HG03139 (cell line): ENCODE measurements at regions not wholly inside any gene's neighbourhood (a gene's known extent, or its start where the extent isn't known, plus 50 kb on each side); places are given as distances from the start of the nearest gene placed in this dataset.
"Not testable (repeated sequence)": the region's sequence is repeated elsewhere in the genome, so short reads cannot be mapped to it uniquely, and the experiment has no call there.

Experiments used
- ATAC-seq: cut with Tn5 transposase; IDR thresholded peaks from one replicate; pipeline ENCODE4 v1.9.1; 2021; ENCODE audit not compliant: unreplicated experiment

DNA sequence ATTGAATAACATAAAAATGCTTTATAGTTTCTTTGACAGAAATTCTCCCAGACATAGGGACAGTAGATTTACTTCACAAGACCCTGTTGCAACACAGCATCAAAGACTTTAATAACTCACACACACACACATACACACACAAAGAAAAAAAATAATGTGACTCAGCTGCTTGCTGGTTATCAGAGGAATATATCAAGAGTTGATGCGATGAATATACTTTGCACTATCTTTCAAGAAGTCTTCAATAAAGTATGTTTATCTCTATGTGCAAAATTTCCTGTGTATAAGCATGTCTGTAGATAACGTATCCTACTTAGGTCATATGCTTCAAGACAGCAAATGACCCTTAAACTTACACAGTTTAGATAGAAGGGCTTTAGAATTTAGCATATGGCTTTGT, 243.1 kb downstream of the ARL4A start:
- ATAC-seq, result no peak

DNA sequence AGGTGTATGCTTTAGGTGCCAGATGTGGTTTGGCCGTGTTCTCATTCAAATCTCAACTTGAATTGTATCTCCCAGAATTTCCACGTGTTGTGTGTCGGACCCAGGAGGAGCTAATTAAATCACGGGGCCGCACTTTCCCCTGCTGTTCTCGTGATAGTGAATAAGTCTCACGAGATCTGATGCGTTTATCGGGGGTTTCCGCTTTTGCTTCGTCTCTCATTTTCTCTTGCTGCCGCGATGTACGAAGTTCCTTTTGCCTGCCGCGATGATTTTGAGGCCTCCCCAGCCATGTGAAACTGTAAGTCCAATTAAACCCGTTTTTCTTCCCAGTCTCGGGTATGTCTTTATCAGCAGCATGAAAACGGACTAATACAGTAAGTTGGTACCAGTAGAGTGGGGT, 244.0 kb downstream of the ARL4A start:
- not testable (repeated sequence) for ATAC-seq

GRCh38 chr7:12939694-12940093, 252.3 kb downstream of the ARL4A start:
- ATAC-seq, result no peak

- ATAC-seq, result no peak
Observed at GRCh38 chr7:12941512-12941911, 254.1 kb downstream of the ARL4A start.

GRCh38 chr7:12942609-12943008, 255.2 kb downstream of the ARL4A start:
- no peak for ATAC-seq

GRCh38 chr7:12943781-12944180, 256.3 kb downstream of the ARL4A start:
- ATAC-seq, result no peak

- no peak for ATAC-seq
Observed at GRCh38 chr7:12945901-12946300, 258.5 kb downstream of the ARL4A start.

DNA sequence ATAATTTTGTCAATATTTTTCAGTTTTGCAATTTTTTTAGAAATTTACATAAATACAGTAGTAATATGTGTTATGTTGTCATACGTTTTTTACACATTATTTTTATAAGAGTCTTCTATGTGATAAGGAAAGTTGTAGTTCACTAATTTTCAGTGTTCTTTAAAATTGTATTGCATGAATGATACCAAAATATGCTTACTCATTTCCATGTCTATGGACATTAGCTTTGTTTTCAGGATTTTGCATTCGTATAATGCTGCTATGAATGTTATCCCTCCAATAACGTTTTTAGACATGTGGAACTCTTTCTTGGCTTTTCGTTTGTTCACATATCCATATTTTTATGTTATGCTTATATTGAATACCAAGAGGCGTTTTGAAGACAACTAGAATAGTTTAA, 260.0 kb downstream of the ARL4A start:
- ATAC-seq, result no peak

- no peak for ATAC-seq
Observed at GRCh38 chr7:12949060-12949931, 261.9 kb downstream of the ARL4A start.

DNA sequence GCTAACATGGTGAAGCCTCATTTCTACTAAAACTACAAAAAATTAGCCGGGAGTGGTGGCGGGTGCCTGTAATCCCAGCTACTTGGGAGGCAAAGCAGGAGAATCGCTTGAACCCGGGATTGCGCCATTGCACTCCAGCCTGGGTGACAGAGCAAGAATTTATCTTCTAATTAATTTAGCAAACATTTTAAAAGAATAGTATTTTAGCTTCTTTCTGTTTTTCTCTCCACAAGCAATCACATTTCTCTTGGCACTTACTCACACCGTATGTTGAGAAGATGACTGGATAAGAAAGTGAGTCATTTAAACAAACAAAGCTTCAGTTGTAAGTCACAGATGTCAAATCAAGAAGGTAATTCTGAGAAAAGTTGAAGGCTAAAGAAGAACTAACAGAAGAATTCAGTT, 264.0 kb downstream of the ARL4A start:
- no peak for ATAC-seq

DNA sequence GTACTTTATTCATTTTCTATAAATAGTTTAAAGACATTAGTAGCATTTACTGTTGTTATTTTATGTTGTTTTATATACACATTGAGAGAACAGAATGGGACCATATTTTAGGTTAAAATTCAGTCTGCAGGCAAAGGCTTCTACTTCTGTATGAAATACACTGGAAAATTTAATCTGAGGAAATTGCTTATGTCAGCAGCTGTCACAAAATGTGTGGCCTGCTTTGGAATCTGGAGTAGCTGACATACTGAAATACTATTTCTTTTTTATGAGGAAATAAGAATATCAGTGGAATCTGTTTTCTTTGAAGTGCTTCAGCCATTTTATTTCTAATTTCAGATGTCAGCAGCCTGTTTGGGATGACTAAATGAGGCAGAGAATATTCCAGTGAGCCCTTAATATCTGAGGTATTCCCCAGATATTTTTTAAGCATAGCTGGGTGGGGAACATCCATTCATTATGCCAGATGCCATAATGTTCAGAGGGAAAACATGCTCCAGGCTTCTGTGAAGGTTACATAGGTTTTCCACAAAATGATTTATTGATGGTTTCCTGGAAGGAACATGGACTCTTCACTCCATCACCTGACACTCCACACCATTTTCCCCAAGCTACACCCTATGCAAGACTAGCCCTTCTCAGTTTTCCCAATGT, 267.1 kb downstream of the ARL4A start:
- no peak for ATAC-seq

DNA sequence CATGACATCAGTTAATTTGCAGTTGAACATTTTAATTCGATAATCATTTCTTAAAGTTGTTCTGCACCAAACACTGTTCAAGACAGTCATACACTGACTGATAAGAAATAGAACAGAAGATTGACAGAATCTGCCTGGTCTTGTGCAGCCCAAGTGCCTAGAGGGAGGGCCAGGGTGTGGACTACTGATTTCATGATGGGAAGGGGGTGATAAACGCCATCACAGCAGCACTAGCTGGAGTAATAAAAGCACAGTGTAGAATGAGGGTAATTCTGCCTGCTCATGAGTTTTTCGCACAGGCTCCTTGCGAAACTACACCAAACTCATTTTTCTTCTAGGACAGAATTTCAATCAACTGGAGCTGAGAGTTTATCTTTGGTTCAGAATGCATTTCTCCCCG, 270.1 kb downstream of the ARL4A start:
- no peak for ATAC-seq

- ATAC-seq, result no peak
Observed at GRCh38 chr7:12961910-12962480, 274.6 kb downstream of the ARL4A start.

- ATAC-seq, result no peak
Observed at GRCh38 chr7:12963435-12963834, 276.0 kb downstream of the ARL4A start.

DNA sequence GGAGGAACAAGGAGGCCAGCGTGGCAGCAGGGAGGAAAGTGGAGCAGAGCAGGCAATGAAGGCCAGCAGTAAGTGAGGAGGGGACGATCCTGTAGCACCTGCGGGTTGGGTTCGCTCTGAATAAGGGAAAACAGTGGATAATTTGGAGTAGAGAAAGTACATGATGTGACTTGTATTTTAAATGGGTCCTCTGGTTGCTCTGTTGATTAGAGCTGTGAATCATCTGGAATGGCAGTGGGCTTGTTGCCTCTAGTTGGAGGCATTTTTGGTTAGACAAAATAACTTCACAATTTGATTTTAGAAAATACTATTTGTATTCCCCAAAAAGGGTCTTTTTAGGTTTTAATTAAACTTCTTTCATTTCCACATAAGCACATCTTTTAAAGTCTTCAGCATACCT, 277.4 kb downstream of the ARL4A start:
- no peak for ATAC-seq

DNA sequence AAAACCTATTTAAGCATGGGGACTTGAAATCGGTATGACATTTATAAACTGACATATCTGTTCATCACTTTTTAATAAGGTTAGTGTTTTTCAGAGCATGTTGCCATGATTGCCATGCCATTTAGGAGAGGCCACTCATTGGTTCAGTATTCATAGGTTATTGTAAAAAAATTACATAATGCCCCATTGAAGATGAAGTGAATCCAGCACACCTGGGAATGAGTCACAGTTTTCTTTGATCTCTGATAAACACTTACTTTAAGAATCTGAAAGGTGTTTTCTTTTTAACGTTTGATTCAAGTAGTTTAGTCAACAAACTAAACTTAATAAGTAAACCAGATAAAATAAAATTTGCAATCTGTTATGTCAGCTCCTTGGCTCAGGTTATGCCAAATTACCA, 278.3 kb downstream of the ARL4A start:
- no peak for ATAC-seq

- no peak for ATAC-seq
Observed at GRCh38 chr7:12967322-12967721, 279.9 kb downstream of the ARL4A start.

DNA sequence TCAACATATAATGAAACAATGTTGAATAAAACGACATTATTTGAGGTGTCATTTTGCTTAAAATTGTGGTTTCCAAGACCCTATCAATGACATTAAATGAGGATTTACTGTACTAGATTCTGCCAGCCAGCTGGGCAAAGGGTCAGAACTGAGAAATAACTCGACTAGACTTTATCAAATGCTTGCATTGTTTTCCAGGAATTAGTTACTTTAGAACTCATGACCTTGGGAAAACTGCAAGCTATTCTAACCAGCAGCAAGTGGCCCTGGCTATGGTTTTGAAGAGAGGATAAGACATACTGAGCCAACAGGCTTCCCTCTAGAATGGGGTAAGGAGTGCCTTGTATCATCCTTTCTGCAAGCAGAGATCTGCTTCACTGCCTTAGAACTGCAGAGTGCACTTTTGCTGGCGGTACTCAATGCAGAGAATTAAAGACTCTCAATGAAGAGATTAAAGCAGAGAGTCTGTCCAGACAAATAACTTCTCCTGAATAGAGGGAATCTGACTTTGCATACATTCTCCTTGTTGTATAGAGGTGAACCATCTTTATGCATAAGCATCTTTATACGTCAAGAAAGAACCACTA, 281.5 kb downstream of the ARL4A start:
- no peak for ATAC-seq

DNA sequence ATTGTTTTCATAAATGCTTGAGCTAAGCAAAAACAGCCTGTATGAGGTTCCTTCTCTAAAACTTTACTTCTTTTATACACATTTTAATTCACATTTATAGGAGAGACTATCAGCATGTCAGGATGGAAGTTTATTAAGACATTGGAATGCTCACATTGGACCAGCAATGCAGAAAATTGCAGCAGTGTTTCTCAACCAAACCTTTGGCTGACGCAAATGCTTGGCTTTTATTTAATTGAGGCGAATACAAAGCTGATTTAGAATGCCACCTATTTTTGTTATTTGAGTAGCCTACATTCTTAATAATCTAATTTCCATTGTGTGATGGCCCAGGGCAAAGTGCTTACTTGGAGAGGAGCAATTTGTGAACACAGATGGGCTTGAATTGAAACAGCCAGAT, 283.2 kb downstream of the ARL4A start:
- ATAC-seq, result no peak

DNA sequence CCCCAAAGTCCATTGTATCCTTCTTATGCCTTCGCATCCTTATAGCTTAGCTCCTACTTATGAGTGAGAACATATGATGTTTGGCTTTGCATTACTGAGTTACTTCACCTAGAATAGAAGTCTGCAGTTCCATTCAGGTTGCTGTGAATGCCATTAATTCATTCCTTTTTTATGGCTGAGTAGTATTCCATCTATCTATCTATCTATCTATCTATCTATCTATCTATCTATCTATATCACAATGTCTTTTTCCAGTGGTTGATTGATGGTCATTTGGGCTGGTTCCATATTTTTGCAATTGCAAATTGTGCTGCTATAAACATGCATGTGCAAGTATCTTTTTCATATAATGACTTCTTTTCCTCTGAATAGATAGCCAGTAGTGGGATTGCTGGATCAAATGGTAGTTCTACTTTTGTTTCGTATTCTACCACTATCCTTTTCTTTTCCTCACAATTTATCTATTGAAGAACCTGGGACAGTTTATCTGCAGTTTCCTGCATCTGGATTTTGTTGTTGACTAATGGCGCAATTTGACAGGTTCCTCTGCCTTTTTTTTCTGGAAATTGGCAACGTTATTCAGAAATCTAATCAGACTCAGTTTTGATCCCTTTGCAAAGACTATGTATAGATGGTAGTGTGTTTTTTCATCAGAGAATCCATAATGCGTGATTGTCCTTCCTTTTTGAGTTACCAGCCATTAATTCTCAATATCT, 287.2 kb downstream of the ARL4A start:
- ATAC-seq, result no peak

DNA sequence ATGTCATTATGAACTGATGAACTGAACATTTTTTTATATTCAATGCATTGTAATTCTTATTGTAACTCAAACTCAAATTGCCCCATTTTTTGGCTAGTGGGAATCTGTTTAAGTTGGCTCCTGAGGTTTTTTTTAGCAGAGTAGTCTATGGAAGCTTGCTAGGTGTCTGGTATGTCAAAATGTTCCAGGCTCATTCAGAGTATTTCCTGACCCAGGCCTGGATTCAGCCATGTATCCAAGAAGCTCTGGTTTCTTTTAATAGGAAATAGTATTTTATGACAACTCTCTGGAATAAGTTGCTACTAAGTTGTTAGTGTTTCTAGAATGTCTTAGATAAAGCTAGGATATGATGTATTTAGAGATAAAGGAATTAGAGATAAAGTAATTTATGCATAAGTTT, 288.0 kb downstream of the ARL4A start:
- ATAC-seq, result no peak
